Adrenal gland (tissue), 5 donors: ENCODE measurements at regions not wholly inside any gene's neighbourhood (a gene's known extent, or its start where the extent isn't known, plus 50 kb on each side); places are given as distances from the start of the nearest gene placed in this dataset.

Source experiments
- CTCF ChIP-seq, 6 experiments: fragments of 450-650 bp in 4 of 6; fragments of 200-600 bp in 2 of 6; sonication (generic) in 1 of 6; IDR thresholded peaks; 1 replicate in 5 of 6; 2 replicates in 1 of 6; pipeline versions ENCODE4 v1.5.1 to v1.8.0; 2016 to 2021; ENCODE audit warnings: antibody characterized with exemption in 6 of 6, mild to moderate bottlenecking in 2 of 6, moderate library complexity in 1 of 6
- POLR2A ChIP-seq, 2 donors: fragments of 450-650 bp; IDR thresholded peaks; one replicate each; pipeline ENCODE4 v1.6.1; 2017; ENCODE audit warnings: antibody characterized with exemption in 2 of 2, mild to moderate bottlenecking in 2 of 2, moderate library complexity in 1 of 2
- donor health status: DM: no; HTN: no; CAD: no.

- no peak for TF ChIP-seq CTCF (IDR thresholded peaks at IDR 0.05)
- TF ChIP-seq POLR2A (IDR thresholded peaks at IDR 0.05) = no peak
Measured at GRCh38 chr20:48390981-48391380, 436.8 kb downstream of the PREX1 start.
